GM18868 (cell line): ENCODE measurements at regions not wholly inside any gene's neighbourhood (a gene's known extent, or its start where the extent isn't known, plus 50 kb on each side); places are given as distances from the start of the nearest gene placed in this dataset.
"Not testable (repeated sequence)": the region's sequence is repeated elsewhere in the genome, so short reads cannot be mapped to it uniquely, and the experiment has no call there.

Source experiments
- ATAC-seq: cut with Tn5 transposase; IDR thresholded peaks from one replicate; pipeline ENCODE4 v1.9.1; 2021; ENCODE audit warnings: mild to moderate bottlenecking, moderate library complexity; ENCODE audit not compliant: unreplicated experiment

- no peak for ATAC-seq
These were observed 239.2 kb upstream of the CWC22 start for GRCh38 chr2:180246268-180246667.

- ATAC-seq, result no peak
These were observed 233.7 kb upstream of the CWC22 start for GRCh38 chr2:180240774-180241173.

GRCh38 chr2:180238729-180239128 lies 231.6 kb upstream of the CWC22 start:
- ATAC-seq, result no peak

GRCh38 chr2:180236061-180236460 lies 229.0 kb upstream of the CWC22 start:
- ATAC-seq, result not testable (repeated sequence)

- ATAC-seq, result not testable (repeated sequence)
These were observed 228.4 kb upstream of the CWC22 start for GRCh38 chr2:180235506-180235905.

- not testable (repeated sequence) for ATAC-seq
These were observed 227.9 kb upstream of the CWC22 start for GRCh38 chr2:180234991-180235390.

- ATAC-seq, result no peak
These were observed 223.9 kb upstream of the CWC22 start for GRCh38 chr2:180231015-180231414.

- no peak for ATAC-seq
These were observed 220.4 kb upstream of the CWC22 start for GRCh38 chr2:180227461-180227860.

GRCh38 chr2:180225118-180225517 lies 218.0 kb upstream of the CWC22 start:
- no peak for ATAC-seq

- ATAC-seq, result no peak
These were observed 215.5 kb upstream of the CWC22 start for GRCh38 chr2:180222644-180223043.

GRCh38 chr2:180219491-180219890 lies 212.4 kb upstream of the CWC22 start:
- ATAC-seq, result no peak

GRCh38 chr2:180208841-180209240 lies 201.7 kb upstream of the CWC22 start:
- no peak for ATAC-seq

- ATAC-seq, result no peak
These were observed 198.6 kb upstream of the CWC22 start for GRCh38 chr2:180205621-180206235.

GRCh38 chr2:180203972-180204371 lies 196.9 kb upstream of the CWC22 start:
- no peak for ATAC-seq

- ATAC-seq, result no peak
These were observed 195.4 kb upstream of the CWC22 start for GRCh38 chr2:180202467-180202951.

GRCh38 chr2:180196419-180196977 lies 189.4 kb upstream of the CWC22 start:
- ATAC-seq, result no peak

- ATAC-seq, result no peak
These were observed 188.8 kb upstream of the CWC22 start for GRCh38 chr2:180195847-180196246.

- ATAC-seq, result no peak
These were observed 184.5 kb upstream of the CWC22 start for GRCh38 chr2:180191432-180192124.

- no peak for ATAC-seq
These were observed 183.8 kb upstream of the CWC22 start for GRCh38 chr2:180190851-180191250.

GRCh38 chr2:180187611-180188010 lies 180.5 kb upstream of the CWC22 start:
- no peak for ATAC-seq

- ATAC-seq, result no peak
These were observed 177.4 kb upstream of the CWC22 start for GRCh38 chr2:180184506-180184905.

GRCh38 chr2:180180511-180180910 lies 173.4 kb upstream of the CWC22 start:
- ATAC-seq, result no peak
